SK-N-MC (cell line): ENCODE measurements at regions not wholly inside any gene's neighbourhood (a gene's known extent, or its start where the extent isn't known, plus 50 kb on each side); places are given as distances from the start of the nearest gene placed in this dataset.

ENCODE experiments used
- EZH2 ChIP-seq: fragments of 200-600 bp; sonication (generic); IDR thresholded peaks from one replicate; pipeline ENCODE4 v1.6.1; 2017; ENCODE audit warnings: antibody characterized with exemption
- POLR2AphosphoS5 ChIP-seq: IDR thresholded peaks from 2 replicates; pipeline ENCODE4 v1.6.1; 2012; ENCODE audit warnings: mild to moderate bottlenecking, low read depth, low read length, borderline replicate concordance

DNA sequence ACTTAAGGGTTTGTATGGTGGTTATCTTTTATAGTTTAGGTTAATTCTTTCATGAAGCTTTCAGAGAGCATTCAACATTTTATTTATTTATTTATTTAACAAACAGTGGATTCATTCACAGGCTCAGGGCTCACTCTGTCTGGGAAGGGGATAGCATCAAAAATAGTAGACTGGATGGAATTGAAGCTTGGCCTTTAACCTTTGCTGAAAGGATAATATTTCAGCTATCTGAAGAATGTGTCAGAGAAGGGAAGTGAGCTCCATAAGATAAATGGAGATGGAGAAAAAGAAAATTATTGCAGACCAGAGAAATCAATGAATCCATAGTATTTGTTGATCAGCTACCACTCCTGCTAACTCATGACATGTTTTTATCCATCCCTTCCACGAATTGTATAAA, 305.6 kb downstream of the COG6 start:
- TF ChIP-seq POLR2AphosphoS5 (no peak), EZH2 (no peak)
